Endothelial cell of umbilical vein (primary cell): ENCODE measurements at regions not wholly inside any gene's neighbourhood (a gene's known extent, or its start where the extent isn't known, plus 50 kb on each side); places are given as distances from the start of the nearest gene placed in this dataset.

Experiments used
- BruUV-seq: library from RNA; stranded (reverse); fragments of 400-500 nt; replicated peaks from 2 replicates; lab custom pipeline; 2021; lab: Mats Ljungman, UMichigan
- CTCF ChIA-PET: fragments of 300-600, 350-600 bp; sonication (Branson Sonifier 250); formaldehyde crosslinking; loops from one replicate; lab custom pipeline; 2021; ENCODE audit warnings: antibody characterized with exemption, inconsistent platforms; lab: Charles Lee
- POLR2A ChIA-PET: fragments of 300-600, 350-600 bp; sonication (Branson Sonifier 250); formaldehyde crosslinking; loops from one replicate; lab custom pipeline; 2021; ENCODE audit warnings: antibody characterized with exemption, inconsistent platforms; lab: Charles Lee
- DNase-seq: peaks from one replicate; pipeline ENCODE4 v3.0.0-alpha.2; 2011; ENCODE audit warnings: low read depth, low spot score
- FAIRE-seq: peaks from 2 replicates; lab custom pipeline; 2011; peaks lifted over from hg19 to GRCh38; lab: Jason Lieb, UNC
- H2AFZ ChIP-seq: 2 replicates; pipeline ENCODE4 v1.6.0; 2012; ENCODE audit warnings: low read depth, low read length, control low read depth, inconsistent platforms
- H3K27ac ChIP-seq: 2 replicates; pipeline ENCODE4 v1.5.1; 2011; ENCODE audit warnings: low read depth, mild to moderate bottlenecking, control low read depth, low read length, moderate library complexity; ENCODE audit not compliant: insufficient read depth
- H3K27me3 ChIP-seq, 2 experiments: 2 replicates each; pipeline versions ENCODE4 v1.6.0 to v1.6.1; 2011; ENCODE audit warnings: low read length in 2 of 2, mixed read lengths in 1 of 2; ENCODE audit not compliant: control insufficient read depth in 2 of 2, insufficient read depth in 2 of 2
- H3K36me3 ChIP-seq, 2 experiments: 2 replicates in 1 of 2; 3 replicates in 1 of 2; pipeline ENCODE4 v1.5.1; 2011; ENCODE audit warnings: low read length in 2 of 2, mild to moderate bottlenecking in 1 of 2, moderate library complexity in 1 of 2; ENCODE audit not compliant: control insufficient read depth in 2 of 2, insufficient read depth in 2 of 2; ENCODE audit errors: extremely low read depth in 1 of 2
- H3K4me1 ChIP-seq: 3 replicates; pipeline ENCODE4 v1.5.1; 2011; ENCODE audit warnings: mild to moderate bottlenecking, low read length; ENCODE audit not compliant: control insufficient read depth, insufficient read depth; ENCODE audit errors: extremely low read depth
- H3K4me2 ChIP-seq: 2 replicates; pipeline ENCODE4 v1.6.1; 2011; ENCODE audit warnings: low read length, control low read depth, mixed read lengths; ENCODE audit not compliant: insufficient read depth
- H3K4me3 ChIP-seq, 3 experiments: fragments of 200-600 bp in 1 of 3; sonication (generic), shearing (Covaris generic) in 1 of 3; replicated peaks in 1 of 3; 2 replicates each; pipeline ENCODE4 v1.5.1; 2011 to 2016; ENCODE audit warnings: control low read depth in 3 of 3, low read length in 3 of 3, mild to moderate bottlenecking in 2 of 3, inconsistent platforms in 1 of 3, low read depth in 1 of 3, moderate library complexity in 1 of 3; ENCODE audit not compliant: insufficient read depth in 1 of 3
- H3K79me2 ChIP-seq: 2 replicates; pipeline ENCODE4 v1.6.0; 2012; ENCODE audit warnings: low read length, inconsistent platforms; ENCODE audit not compliant: control insufficient read depth, insufficient read depth
- H3K9ac ChIP-seq: replicated peaks from 2 replicates; pipeline ENCODE3; 2011; ENCODE audit warnings: low read length, control low read depth; ENCODE audit not compliant: insufficient read depth; ENCODE audit errors: extremely low read depth
- H3K9me1 ChIP-seq: replicated peaks from 3 replicates; pipeline ENCODE4 v1.6.0; 2011; ENCODE audit warnings: mild to moderate bottlenecking, low read length; ENCODE audit not compliant: control insufficient read depth, insufficient read depth; ENCODE audit errors: extremely low read depth
- H3K9me3 ChIP-seq: replicated peaks from 2 replicates; pipeline ENCODE4 v1.5.1; 2012; ENCODE audit warnings: low read length, inconsistent platforms; ENCODE audit not compliant: control insufficient read depth, insufficient read depth
- H4K20me1 ChIP-seq: replicated peaks from 2 replicates; pipeline ENCODE3; 2011; ENCODE audit warnings: mild to moderate bottlenecking, low read length; ENCODE audit not compliant: control insufficient read depth, insufficient read depth; ENCODE audit errors: extremely low read depth
- EZH2 ChIP-seq: IDR thresholded peaks from 2 replicates; pipeline ENCODE4 v1.6.1; 2012; ENCODE audit warnings: borderline replicate concordance, low read depth, mild to moderate bottlenecking, moderate library complexity, low read length, inconsistent platforms; ENCODE audit not compliant: severe bottlenecking
- FOS ChIP-seq: IDR thresholded peaks from 2 replicates; pipeline ENCODE4 v1.6.1; 2011; ENCODE audit warnings: mild to moderate bottlenecking, low read length, moderate library complexity, borderline replicate concordance; ENCODE audit not compliant: insufficient read depth
- GATA2 ChIP-seq: IDR thresholded peaks from 2 replicates; pipeline ENCODE4 v1.7.0; 2011; ENCODE audit warnings: low read depth, mild to moderate bottlenecking, moderate library complexity, mixed read lengths, low read length; ENCODE audit not compliant: insufficient read length, insufficient read depth
- JUN ChIP-seq: IDR thresholded peaks from 2 replicates; pipeline ENCODE4 v1.6.1; 2011; ENCODE audit warnings: borderline replicate concordance, low read depth; ENCODE audit not compliant: insufficient read length, insufficient read depth
- MYC ChIP-seq: IDR thresholded peaks from one replicate; pipeline ENCODE4 v1.6.1; 2011; ENCODE audit warnings: mild to moderate bottlenecking, low read depth, low read length
- POLR2A ChIP-seq: IDR thresholded peaks from 2 replicates; pipeline ENCODE4 v1.6.1; 2012; ENCODE audit warnings: low read depth, mild to moderate bottlenecking, control low read depth, low read length
- POLR2AphosphoS5 ChIP-seq: IDR thresholded peaks from 2 replicates; pipeline ENCODE4 v1.6.1; 2012; ENCODE audit warnings: low read depth, mild to moderate bottlenecking, control low read depth, low read length, moderate library complexity; ENCODE audit not compliant: insufficient read depth
- dilution Hi-C: fragments of 300-500 bp; cut with MboI; formaldehyde crosslinking; loops from one replicate; pipeline ENCODE4 v1.15.0; 2019; ENCODE audit warnings: low sequenced_read_pairs; ENCODE audit not compliant: extremely low pct_ligation_motif_present
- intact Hi-C: fragments of 100-400 bp; cut with micrococcal nuclease; formaldehyde crosslinking; loops from one replicate; pipeline ENCODE4 v1.10.0; 2022
- TF ChIP-seq, protein P1 (sequence below), 2 donors: IDR thresholded peaks; 1 replicate in 1 of 2; 2 replicates in 1 of 2; pipeline ENCODE4 v1.5.1; 2011; ENCODE audit warnings: low read length in 2 of 2, mild to moderate bottlenecking in 2 of 2, moderate library complexity in 2 of 2, control low read depth in 1 of 2, inconsistent platforms in 1 of 2, low read depth in 1 of 2; ENCODE audit not compliant: insufficient read depth in 1 of 2; ENCODE audit errors: extremely low read depth in 1 of 2
- TF ChIP-seq, protein P2 (sequence below): IDR thresholded peaks from 2 replicates; pipeline ENCODE4 v1.6.1; 2011; ENCODE audit not compliant: insufficient read depth, insufficient read length

DNA sequence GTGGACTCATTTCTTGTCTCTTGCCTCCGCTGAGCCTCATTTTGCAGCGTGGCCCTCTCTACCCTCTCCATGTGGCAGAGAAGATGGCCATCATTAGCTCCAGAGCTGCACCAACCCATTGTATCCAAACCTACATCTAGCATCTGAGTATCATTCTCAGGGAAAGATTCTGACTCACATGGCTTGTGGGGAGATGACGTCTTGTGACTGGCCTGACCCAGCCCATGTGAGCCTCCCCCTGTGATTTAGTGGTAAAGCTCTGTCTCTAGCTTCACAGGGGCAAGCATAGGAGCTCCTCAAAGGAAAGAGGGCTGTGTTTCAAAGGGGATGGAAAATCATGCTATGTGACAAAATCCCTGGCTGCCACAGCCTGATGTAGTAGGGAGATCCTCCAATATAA, 87.4 kb upstream of the RBMS1 start:
- ChIA-PET CTCF (interaction anchor here (0.8 to 3.1 kb wide), 5 partner anchors 34 to 413 kb away, joined by 3 to 11 read pairs (median 3); no protein-coding TSS in a partner anchor), POLR2A (no interaction called here)
- no peaks in the 10 kb centered on the region for H3K9me3 ChIP-seq
- H2AFZ ChIP-seq = no peak overlapping the region
- H3K4me3 ChIP-seq = no peak overlapping the region
- H3K4me2 ChIP-seq = no peak overlapping the region
- no peaks in the 10 kb centered on the region for H3K36me3 ChIP-seq
- FAIRE-seq (no peak), DNase-seq (no peak)
- H4K20me1 ChIP-seq = no peaks in the 10 kb centered on the region
- no peaks in the 10 kb centered on the region for H3K9me1 ChIP-seq
- no peak for TF ChIP-seq JUN
- TF ChIP-seq, protein P1, sequence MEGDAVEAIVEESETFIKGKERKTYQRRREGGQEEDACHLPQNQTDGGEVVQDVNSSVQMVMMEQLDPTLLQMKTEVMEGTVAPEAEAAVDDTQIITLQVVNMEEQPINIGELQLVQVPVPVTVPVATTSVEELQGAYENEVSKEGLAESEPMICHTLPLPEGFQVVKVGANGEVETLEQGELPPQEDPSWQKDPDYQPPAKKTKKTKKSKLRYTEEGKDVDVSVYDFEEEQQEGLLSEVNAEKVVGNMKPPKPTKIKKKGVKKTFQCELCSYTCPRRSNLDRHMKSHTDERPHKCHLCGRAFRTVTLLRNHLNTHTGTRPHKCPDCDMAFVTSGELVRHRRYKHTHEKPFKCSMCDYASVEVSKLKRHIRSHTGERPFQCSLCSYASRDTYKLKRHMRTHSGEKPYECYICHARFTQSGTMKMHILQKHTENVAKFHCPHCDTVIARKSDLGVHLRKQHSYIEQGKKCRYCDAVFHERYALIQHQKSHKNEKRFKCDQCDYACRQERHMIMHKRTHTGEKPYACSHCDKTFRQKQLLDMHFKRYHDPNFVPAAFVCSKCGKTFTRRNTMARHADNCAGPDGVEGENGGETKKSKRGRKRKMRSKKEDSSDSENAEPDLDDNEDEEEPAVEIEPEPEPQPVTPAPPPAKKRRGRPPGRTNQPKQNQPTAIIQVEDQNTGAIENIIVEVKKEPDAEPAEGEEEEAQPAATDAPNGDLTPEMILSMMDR (IDR thresholded peaks at IDR 0.05; ENCODE audit: extremely low read depth in 1 of 2, insufficient read depth in 1 of 2, low read depth in 1 of 2, low read length in 2 of 2) = no peak
- no peak for TF ChIP-seq MYC
- TF ChIP-seq, protein P2, sequence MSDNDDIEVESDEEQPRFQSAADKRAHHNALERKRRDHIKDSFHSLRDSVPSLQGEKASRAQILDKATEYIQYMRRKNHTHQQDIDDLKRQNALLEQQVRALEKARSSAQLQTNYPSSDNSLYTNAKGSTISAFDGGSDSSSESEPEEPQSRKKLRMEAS = no peak
- TF ChIP-seq FOS = no peak
- no peak for TF ChIP-seq POLR2AphosphoS5
- TF ChIP-seq POLR2A = no peak
- no peak for TF ChIP-seq GATA2
- no peak for TF ChIP-seq EZH2
- intact Hi-C loops (loop anchor here (10.0 kb wide), 1 partner anchor 334 kb away; no protein-coding TSS in a partner anchor), dilution Hi-C loops (no loop called here)
- no peak overlapping the region for H3K9ac ChIP-seq
- no peaks in the 10 kb centered on the region for H3K79me2 ChIP-seq
- H3K27me3 ChIP-seq = no peaks in the 10 kb centered on the region
- no peak overlapping the region for H3K27ac ChIP-seq
- H3K4me1 ChIP-seq = no peaks in the 10 kb centered on the region
- BruUV-seq = no TSS peak
